ENCODE measurements at regions not wholly inside any gene's neighbourhood (a gene's known extent, or its start where the extent isn't known, plus 50 kb on each side); places are given as distances from the start of the nearest gene placed in this dataset.

DNA sequence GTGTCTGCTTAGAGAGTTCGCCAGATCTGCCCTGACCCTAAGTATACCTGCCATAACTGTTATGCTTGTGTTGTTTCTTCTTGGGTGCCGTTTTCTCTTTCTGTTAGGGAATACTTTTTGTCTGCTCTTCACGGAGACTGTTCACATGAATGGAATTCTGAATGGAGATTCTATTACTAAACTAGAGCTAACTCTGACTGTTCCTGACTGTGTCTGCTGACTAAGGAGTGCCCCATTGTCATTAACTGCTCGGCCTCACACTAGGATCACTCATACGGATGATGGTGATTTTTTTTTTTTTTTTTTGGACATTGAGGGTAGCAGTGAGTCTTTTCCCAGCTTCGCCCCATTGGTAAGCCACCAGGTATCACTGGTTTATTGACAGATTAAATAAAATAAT is 104.8 kb upstream of the SLC8A1 start:
- Histone ChIP-seq H3K9me3 (no peaks in the 10 kb centered on the region), H3K27me3 (ENCODE audit: insufficient read depth in 3 of 3, low read length in 2 of 3) (no peaks in the 10 kb centered on the region), H3K27ac (no peak overlapping the region), H3K4me3 (no peak overlapping the region), H3K4me1 (no peaks in the 10 kb centered on the region), H3K36me3 (ENCODE audit: insufficient read depth in 1 of 2, low read depth in 1 of 2) (no peaks in the 10 kb centered on the region)
- ATAC-seq (no peak), DNase-seq (no peak)
- WGBS, 3 donors, result 86 to 89% (median 88%) methylated on average over 6 of the region's 6 CpGs
- TF ChIP-seq, protein P1, sequence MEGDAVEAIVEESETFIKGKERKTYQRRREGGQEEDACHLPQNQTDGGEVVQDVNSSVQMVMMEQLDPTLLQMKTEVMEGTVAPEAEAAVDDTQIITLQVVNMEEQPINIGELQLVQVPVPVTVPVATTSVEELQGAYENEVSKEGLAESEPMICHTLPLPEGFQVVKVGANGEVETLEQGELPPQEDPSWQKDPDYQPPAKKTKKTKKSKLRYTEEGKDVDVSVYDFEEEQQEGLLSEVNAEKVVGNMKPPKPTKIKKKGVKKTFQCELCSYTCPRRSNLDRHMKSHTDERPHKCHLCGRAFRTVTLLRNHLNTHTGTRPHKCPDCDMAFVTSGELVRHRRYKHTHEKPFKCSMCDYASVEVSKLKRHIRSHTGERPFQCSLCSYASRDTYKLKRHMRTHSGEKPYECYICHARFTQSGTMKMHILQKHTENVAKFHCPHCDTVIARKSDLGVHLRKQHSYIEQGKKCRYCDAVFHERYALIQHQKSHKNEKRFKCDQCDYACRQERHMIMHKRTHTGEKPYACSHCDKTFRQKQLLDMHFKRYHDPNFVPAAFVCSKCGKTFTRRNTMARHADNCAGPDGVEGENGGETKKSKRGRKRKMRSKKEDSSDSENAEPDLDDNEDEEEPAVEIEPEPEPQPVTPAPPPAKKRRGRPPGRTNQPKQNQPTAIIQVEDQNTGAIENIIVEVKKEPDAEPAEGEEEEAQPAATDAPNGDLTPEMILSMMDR (IDR thresholded peaks at IDR 0.05), result no peak
- intact Hi-C loops (cut with DNase I), result loop anchor here (5.0 to 10.0 kb wide), 2 partner anchors 342 to 649 kb away; no protein-coding TSS in a partner anchor

DNA sequence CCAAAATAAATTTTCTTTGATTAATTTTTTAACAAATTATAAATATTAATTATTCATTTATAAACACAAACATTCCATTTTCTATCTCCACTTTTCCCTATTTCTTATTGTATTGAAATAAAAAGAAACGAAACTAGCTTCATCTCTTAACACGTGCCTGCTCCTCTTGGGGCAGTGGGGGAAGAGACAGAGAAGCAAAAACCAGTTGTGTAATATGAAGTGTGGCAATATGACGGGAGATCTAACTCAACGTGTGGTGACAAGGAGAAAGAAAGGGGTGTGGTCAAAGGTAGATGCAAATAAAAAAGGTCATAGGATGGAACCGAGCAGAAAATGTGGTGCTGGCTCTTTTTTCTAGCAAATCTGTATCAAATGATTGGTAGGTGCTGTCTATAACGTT is 106.9 kb upstream of the SLC8A1 start:
- H3K27me3 ChIP-seq (ENCODE audit: insufficient read depth in 3 of 3, low read length in 2 of 3), result no peaks in the 10 kb centered on the region
- no peak overlapping the region for H3K4me3 ChIP-seq
- no peak overlapping the region for H3K27ac ChIP-seq
- intact Hi-C loops (cut with DNase I), result loop anchor here (5.0 to 10.0 kb wide), 2 partner anchors 344 to 651 kb away; no protein-coding TSS in a partner anchor
- no peaks in the 10 kb centered on the region for H3K36me3 ChIP-seq (ENCODE audit: insufficient read depth in 1 of 2, low read depth in 1 of 2)
- DNase-seq (no peak), ATAC-seq (no peak)
- no peaks in the 10 kb centered on the region for H3K4me1 ChIP-seq
- H3K9me3 ChIP-seq, result no peaks in the 10 kb centered on the region
- WGBS, 3 donors, result 79 to 86% (median 81%) methylated on average over 6 of the region's 6 CpGs
- TF ChIP-seq, protein P1 (IDR thresholded peaks at IDR 0.05), result no peak

DNA sequence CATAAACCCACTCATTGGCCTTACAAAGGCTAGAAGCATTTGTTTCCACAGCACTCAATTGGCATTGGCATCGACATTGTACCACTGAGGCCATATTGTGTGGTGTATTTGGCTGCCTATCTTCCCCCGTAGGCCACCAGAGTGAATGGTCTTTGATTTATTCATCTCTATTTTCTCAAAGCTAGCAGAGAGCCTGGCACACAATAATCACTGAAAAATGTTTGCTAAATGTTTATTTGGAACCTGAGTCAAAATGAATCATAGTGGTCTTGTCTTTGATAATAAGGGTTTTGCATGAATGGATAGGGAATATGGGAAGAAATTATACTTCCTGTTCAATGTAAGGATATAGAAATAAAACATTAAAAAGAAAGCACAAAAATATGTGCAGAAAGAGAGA is 107.3 kb upstream of the SLC8A1 start:
- Histone ChIP-seq H3K4me1 (no peaks in the 10 kb centered on the region), H3K36me3 (ENCODE audit: insufficient read depth in 1 of 2, low read depth in 1 of 2) (no peaks in the 10 kb centered on the region), H3K9me3 (no peaks in the 10 kb centered on the region), H3K27me3 (ENCODE audit: insufficient read depth in 3 of 3, low read length in 2 of 3) (no peaks in the 10 kb centered on the region), H3K27ac (no peak overlapping the region), H3K4me3 (no peak overlapping the region)
- TF ChIP-seq, protein P1 (IDR thresholded peaks at IDR 0.05), result no peak
- 88 to 95% (median 88%) methylated on average over 2 of the region's 2 CpGs for WGBS, 3 donors
- intact Hi-C loops (cut with DNase I), result loop anchor here (5.0 to 10.0 kb wide), 2 partner anchors 344 to 652 kb away; no protein-coding TSS in a partner anchor
- no peak for ATAC-seq
- no peak for DNase-seq

DNA sequence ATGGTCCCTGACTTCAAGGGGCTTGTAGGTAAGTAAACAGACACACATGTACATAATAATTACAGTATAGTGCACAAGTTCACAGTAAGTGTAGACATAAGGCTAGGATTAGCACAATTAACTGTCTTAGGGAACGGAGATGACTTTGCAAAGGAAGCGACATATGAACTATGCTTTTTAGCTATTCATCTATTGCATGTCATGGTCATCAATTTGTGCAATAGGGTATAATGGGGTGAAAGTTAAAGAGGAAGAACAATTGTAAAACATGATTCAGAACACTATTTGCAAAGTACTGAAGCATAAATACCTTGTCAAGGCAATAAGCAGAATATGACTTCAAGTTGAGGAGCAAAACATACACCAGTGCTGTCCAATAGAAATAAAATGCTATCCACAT is 112.3 kb upstream of the SLC8A1 start:
- TF ChIP-seq, protein P1 (IDR thresholded peaks at IDR 0.05), result no peak
- H3K27ac ChIP-seq, result no peak overlapping the region
- WGBS, 3 donors, result 45 to 72% (median 49%) methylated on average over 2 of the region's 2 CpGs
- no peaks in the 10 kb centered on the region for H3K27me3 ChIP-seq (ENCODE audit: insufficient read depth in 3 of 3, low read length in 2 of 3)
- no peaks in the 10 kb centered on the region for H3K4me1 ChIP-seq
- no peak for ATAC-seq
- H3K9me3 ChIP-seq, result no peaks in the 10 kb centered on the region
- H3K36me3 ChIP-seq (ENCODE audit: insufficient read depth in 1 of 2, low read depth in 1 of 2), result no peaks in the 10 kb centered on the region
- DNase-seq, result no peak
- intact Hi-C loops (cut with DNase I), result no loop called here
- H3K4me3 ChIP-seq, result no peak overlapping the region

DNA sequence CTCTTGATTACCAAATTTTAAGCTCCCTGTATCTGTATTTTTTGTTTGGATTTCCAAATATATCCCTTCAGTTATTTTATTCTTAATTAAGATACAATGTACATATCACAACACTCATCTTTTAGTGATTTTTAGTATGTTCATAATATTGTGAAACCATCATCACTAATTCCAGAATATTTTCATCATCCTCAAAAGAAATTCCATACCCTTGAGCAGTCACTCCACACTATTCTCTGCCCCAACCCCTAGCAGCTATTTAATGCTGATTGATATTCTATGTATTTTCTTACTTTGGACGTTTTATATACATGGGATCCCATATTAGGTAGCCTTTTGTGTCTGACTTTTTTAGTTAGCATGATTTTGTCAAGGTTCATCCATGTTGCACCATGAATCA is 127.4 kb upstream of the SLC8A1 start:
- Histone ChIP-seq H3K27me3 (ENCODE audit: insufficient read depth in 3 of 3, low read length in 2 of 3) (no peaks in the 10 kb centered on the region), H3K4me3 (no peak overlapping the region), H3K27ac (no peak overlapping the region), H3K4me1 (no peaks in the 10 kb centered on the region), H3K36me3 (ENCODE audit: insufficient read depth in 1 of 2, low read depth in 1 of 2) (no peaks in the 10 kb centered on the region), H3K9me3 (no peaks in the 10 kb centered on the region)
- no peak for ATAC-seq
- intact Hi-C loops (cut with DNase I), result no loop called here
- 31 to 68% (median 45%) methylated on average over 1 of the region's 1 CpG for WGBS, 3 donors
- TF ChIP-seq, protein P1 (IDR thresholded peaks at IDR 0.05), result no peak
- DNase-seq, result no peak
